HG03139 (cell line): ENCODE measurements at regions not wholly inside any gene's neighbourhood (a gene's known extent, or its start where the extent isn't known, plus 50 kb on each side); places are given as distances from the start of the nearest gene placed in this dataset.

Source experiments
- ATAC-seq: cut with Tn5 transposase; IDR thresholded peaks from one replicate; pipeline ENCODE4 v1.9.1; 2021; ENCODE audit not compliant: unreplicated experiment

- ATAC-seq, result no peak
Measured at GRCh38 chr17:77306790-77307478, 166.2 kb downstream of the SEC14L1 start.

- ATAC-seq, result no peak
Measured at GRCh38 chr17:77307479-77308198, 166.9 kb downstream of the SEC14L1 start.

- ATAC-seq, result no peak
Measured at GRCh38 chr17:77308861-77309726, 168.3 kb downstream of the SEC14L1 start.

- no peak for ATAC-seq
Measured at GRCh38 chr17:77310336-77310735, 169.6 kb downstream of the SEC14L1 start.

- ATAC-seq, result no peak
Measured at GRCh38 chr17:77311371-77311981, 170.7 kb downstream of the SEC14L1 start.

GRCh38 chr17:77312061-77312701 lies 171.4 kb downstream of the SEC14L1 start:
- ATAC-seq, result no peak

GRCh38 chr17:77312786-77313599 lies 172.2 kb downstream of the SEC14L1 start:
- ATAC-seq, result no peak

GRCh38 chr17:77313831-77314230 lies 173.1 kb downstream of the SEC14L1 start:
- no peak for ATAC-seq

GRCh38 chr17:77314601-77315000 lies 173.8 kb downstream of the SEC14L1 start:
- ATAC-seq, result no peak

- no peak for ATAC-seq
Measured at GRCh38 chr17:77315010-77315409, 174.2 kb downstream of the SEC14L1 start.

- no peak for ATAC-seq
Measured at GRCh38 chr17:77315551-77316190, 174.9 kb downstream of the SEC14L1 start.

GRCh38 chr17:77316191-77316641 lies 175.4 kb downstream of the SEC14L1 start:
- ATAC-seq, result no peak

GRCh38 chr17:77316651-77317050 lies 175.9 kb downstream of the SEC14L1 start:
- no peak for ATAC-seq

- no peak for ATAC-seq
Measured at GRCh38 chr17:77317091-77317750, 176.5 kb downstream of the SEC14L1 start.

- ATAC-seq, result no peak
Measured at GRCh38 chr17:77318021-77318420, 177.3 kb downstream of the SEC14L1 start.

GRCh38 chr17:77318491-77319210 lies 177.9 kb downstream of the SEC14L1 start:
- ATAC-seq, result no peak

GRCh38 chr17:77319211-77320043 lies 178.7 kb downstream of the SEC14L1 start:
- no peak for ATAC-seq
